GM21717 (cell line): ENCODE measurements at regions not wholly inside any gene's neighbourhood (a gene's known extent, or its start where the extent isn't known, plus 50 kb on each side); places are given as distances from the start of the nearest gene placed in this dataset.
"Not testable (repeated sequence)": the region's sequence is repeated elsewhere in the genome, so short reads cannot be mapped to it uniquely, and the experiment has no call there.

ENCODE experiments used
- ATAC-seq: cut with Tn5 transposase; IDR thresholded peaks from one replicate; pipeline ENCODE4 v1.9.1; 2021; ENCODE audit warnings: mild to moderate bottlenecking, moderate library complexity; ENCODE audit not compliant: unreplicated experiment

DNA sequence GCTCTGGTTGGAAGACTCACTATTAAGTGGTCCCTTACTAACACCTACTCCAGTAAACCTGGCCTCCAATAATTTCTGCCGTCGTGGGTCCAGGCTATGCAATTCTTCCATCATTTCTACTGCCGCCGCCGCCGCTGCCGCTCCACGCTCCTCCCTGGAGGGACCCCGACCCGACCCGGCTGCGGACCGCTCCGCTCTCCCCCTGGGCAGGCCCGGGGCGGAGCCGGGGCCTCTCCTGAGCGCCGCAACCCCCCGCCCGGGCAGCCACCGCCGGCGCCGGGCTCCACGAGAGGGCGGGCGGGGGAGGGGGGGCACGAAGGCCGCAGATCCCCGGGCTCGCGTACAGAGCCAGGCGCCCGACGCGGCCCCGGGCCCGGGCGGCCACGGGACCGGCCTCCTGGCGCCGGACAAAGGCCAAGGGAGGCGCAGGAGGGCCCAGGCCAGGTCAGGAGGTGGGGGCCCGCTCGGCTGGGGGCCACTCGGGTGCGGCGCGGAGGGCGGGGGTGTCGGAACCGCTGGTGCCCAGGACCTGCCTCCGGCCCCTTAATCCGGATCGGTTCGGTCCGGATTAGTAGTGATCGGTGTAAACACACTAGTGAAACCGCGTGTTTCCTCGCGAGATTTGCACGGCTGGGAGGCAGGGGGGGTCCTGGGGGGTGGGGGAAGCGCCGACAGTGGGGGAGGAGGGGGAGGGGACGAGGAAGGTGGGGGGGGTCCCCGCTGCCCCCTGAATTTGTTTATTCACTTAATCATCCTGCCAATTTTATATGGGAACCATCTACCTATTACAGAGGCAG is 215.1 kb upstream of the CCL2 start:
- not testable (repeated sequence) for ATAC-seq

GRCh38 chr17:34045990-34046389 is 209.1 kb upstream of the CCL2 start:
- ATAC-seq, result no peak

DNA sequence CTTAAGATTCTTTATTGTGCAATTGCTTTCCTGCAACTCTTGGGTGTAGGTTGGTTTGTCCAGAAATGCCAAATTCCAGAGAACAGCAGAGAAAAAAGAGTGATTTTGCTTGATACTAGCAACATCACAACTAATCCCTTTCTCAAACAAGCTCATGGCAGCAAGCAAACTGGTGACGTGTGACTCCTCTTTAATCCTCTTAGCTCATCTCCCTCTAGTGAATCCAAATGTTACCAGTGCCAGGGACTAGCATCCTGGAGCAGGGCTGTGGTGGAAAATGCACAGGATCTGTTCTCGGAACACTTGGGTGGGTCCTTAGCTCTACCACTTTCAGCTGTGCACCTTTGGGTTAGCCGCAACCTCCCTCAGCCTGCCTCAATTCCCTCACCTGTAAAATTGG is 204.0 kb upstream of the CCL2 start:
- ATAC-seq, result no peak

DNA sequence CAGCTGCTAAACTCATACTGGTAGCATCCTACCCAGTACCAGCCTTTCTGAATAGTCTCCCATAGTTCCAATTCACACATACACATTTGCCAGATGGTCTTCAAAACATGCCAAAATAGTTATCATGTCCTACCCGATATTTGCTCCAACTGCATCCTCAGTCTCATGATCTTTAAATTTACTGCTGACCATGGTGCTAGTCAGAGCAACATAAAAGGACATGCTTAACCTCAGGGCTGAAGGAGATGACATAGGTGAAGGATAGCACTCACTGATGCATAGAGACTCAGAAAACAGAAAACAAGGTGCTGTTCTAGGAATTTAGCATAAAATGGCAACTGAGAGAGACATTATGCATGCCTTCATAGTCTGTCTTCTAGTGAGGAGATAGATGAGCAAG is 200.6 kb upstream of the CCL2 start:
- no peak for ATAC-seq

DNA sequence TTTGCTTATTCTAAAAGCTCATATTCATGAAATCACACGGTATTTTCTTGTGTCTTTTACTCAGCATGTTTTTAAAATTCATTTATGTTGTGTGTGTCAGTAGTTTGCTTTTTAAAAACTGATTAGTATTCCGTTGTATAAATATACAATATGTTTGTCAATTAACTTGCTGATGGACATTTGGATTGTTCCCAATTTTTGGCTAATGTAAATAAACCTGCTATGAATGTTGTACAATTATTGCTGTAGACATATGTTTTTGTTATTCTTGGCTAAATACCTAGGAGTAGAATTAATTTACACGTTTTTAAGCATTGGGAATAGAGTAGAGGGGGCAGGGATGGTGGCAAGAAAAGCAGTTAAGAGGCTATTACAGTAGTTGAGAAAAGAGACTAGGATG is 199.5 kb upstream of the CCL2 start:
- no peak for ATAC-seq

DNA sequence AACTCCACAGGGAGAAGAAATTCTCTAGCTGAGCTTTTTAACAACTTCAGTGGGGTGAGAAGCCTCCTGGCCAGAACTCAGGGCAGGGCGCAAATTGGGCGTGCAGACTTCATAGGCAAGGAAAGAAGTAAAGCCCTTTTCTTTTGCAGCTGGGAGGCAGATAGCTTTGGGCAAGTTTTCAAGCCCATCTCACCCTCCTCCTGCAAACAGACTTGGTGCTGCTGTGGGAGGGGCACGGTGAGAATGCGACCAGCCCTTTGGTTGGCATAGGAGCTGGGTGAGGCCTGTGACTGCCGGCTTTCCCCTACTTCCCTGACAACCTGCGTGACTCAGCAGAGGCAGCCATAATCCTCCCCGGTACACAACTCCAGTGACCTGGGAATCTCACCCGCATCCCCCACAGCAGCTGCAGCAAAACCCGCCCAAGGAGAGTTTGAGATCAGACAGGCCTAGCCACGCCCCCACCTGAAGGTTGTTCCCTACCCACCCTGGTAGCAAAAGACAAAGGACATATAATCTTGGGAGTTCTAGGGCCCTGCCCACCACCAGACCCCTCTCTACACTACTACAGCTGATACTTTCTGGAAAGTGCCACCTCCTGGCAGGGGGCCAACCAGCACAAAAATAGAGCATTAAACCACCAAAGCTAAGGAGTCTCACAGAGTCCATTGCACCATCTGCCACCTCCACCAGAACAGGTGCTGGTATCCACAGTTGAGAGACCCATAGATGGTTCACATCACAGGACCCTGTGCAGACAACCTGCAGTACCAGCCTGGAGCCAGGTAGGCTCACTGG is 195.5 kb upstream of the CCL2 start:
- ATAC-seq, result no peak

GRCh38 chr17:34066528-34066927 is 188.6 kb upstream of the CCL2 start:
- ATAC-seq, result no peak

GRCh38 chr17:34067011-34067410 is 188.1 kb upstream of the CCL2 start:
- no peak for ATAC-seq

GRCh38 chr17:34068571-34068970 is 186.5 kb upstream of the CCL2 start:
- ATAC-seq, result no peak

- ATAC-seq, result no peak
Observed at GRCh38 chr17:34070712-34071111, 184.4 kb upstream of the CCL2 start.

GRCh38 chr17:34071886-34072420 is 183.1 kb upstream of the CCL2 start:
- ATAC-seq, result no peak

- no peak for ATAC-seq
Observed at GRCh38 chr17:34075076-34075475, 180.0 kb upstream of the CCL2 start.

GRCh38 chr17:34076743-34077631 is 178.1 kb upstream of the CCL2 start:
- no peak for ATAC-seq

DNA sequence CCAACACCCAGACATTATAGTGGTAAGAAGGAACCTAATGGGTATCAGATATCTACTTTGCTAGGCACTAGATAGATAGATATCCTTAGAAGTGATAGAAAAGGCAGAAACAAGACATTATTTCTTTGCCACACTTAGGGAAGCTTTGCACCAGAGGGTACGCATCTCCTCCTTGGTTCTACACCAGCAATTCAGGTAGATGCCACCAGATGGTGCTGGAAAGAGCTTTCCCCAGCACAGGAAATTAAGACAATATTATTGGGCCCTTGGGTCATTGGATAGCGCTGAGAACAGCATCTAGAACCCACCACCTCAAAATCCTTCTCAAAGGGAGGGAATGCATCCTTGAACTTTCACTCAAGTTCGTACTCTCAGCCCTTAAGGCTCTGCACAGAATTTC is 173.8 kb upstream of the CCL2 start:
- ATAC-seq, result no peak

GRCh38 chr17:34082404-34082803 is 172.7 kb upstream of the CCL2 start:
- no peak for ATAC-seq

GRCh38 chr17:34089042-34089441 is 166.0 kb upstream of the CCL2 start:
- ATAC-seq, result not testable (repeated sequence)

GRCh38 chr17:34090593-34090992 is 164.5 kb upstream of the CCL2 start:
- ATAC-seq, result no peak

- ATAC-seq, result no peak
Observed at GRCh38 chr17:34091975-34092374, 163.1 kb upstream of the CCL2 start.

DNA sequence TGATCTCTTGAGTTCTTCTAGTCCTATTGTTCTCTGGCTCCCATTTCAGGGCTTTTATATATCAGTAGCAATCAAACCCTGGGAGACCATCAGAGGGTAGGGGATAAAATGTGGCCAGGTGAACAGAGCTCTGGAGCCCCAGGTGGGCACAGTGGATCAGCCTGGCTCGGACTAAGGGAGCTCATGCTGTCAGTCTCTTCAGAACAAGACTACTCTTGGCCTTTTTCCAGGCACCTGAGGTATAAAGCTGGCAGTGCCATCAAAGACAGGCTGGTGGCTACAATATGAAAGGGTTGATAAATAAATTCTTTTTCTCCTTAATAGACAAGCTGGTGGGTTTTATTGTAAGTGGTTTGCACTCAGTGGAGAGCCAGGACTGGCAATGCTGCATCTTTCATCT is 160.0 kb upstream of the CCL2 start:
- ATAC-seq, result no peak

- no peak for ATAC-seq
Observed at GRCh38 chr17:34098699-34099098, 156.4 kb upstream of the CCL2 start.
